Adrenal gland (tissue), 5 donors: ENCODE measurements at regions not wholly inside any gene's neighbourhood (a gene's known extent, or its start where the extent isn't known, plus 50 kb on each side); places are given as distances from the start of the nearest gene placed in this dataset.

Source experiments
- CTCF ChIP-seq, 6 experiments: fragments of 450-650 bp in 4 of 6; fragments of 200-600 bp in 2 of 6; sonication (generic) in 1 of 6; IDR thresholded peaks; 1 replicate in 5 of 6; 2 replicates in 1 of 6; pipeline versions ENCODE4 v1.5.1 to v1.8.0; 2016 to 2021; ENCODE audit warnings: antibody characterized with exemption in 6 of 6, mild to moderate bottlenecking in 2 of 6, moderate library complexity in 1 of 6
- POLR2A ChIP-seq, 2 donors: fragments of 450-650 bp; IDR thresholded peaks; one replicate each; pipeline ENCODE4 v1.6.1; 2017; ENCODE audit warnings: antibody characterized with exemption in 2 of 2, mild to moderate bottlenecking in 2 of 2, moderate library complexity in 1 of 2
- donor health status: DM: no; HTN: no; CAD: no.

DNA sequence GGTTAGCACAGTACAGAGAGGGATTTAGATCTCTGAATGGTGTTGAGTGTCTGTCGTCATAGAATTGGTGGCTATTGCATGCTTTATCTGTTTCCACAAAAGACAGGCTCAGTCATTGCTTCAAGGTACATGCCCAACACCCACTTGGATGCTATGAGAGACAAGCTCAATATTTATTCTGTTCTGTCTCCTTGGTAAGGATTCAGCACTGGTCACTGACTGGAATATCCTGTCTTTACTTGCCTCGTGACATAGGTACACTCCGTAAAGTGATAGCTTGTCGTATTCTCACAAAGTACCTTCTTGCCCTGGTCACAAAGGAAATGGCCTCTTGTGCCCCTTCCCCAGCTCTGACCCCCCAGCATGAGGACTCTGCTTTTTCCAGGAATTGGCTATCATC is 72.8 kb upstream of the CTNNB1 start:
- no peak for TF ChIP-seq CTCF (IDR thresholded peaks at IDR 0.05)
- no peak for TF ChIP-seq POLR2A (IDR thresholded peaks at IDR 0.05)
